ENCODE measurements at regions not wholly inside any gene's neighbourhood (a gene's known extent, or its start where the extent isn't known, plus 50 kb on each side); places are given as distances from the start of the nearest gene placed in this dataset.

GRCh38 chr7:70944516-70944915, 187.4 kb upstream of the GALNT17 start:
- Histone ChIP-seq H3K4me3 (no peak overlapping the region), H3K27me3 (no peaks in the 10 kb centered on the region), H3K27ac (no peak overlapping the region), H3K9me3 (peaks cover 0 to 6% (median 0%) of the 10 kb centered on the region in 4 donors), H3K4me1 (no peaks in the 10 kb centered on the region), H3K36me3 (no peaks in the 10 kb centered on the region)
- TF ChIP-seq POLR2AphosphoS5 (IDR thresholded peaks at IDR 0.05): no peak
- 68 to 75% methylated on average over 4 of the region's 4 CpGs for WGBS, 2 donors
- DNase-seq: no peak
- ATAC-seq (ENCODE audit: low FRiP score in 2 of 2): no peak

- Histone ChIP-seq H3K9me3 (peaks cover 0 to 6% (median 0%) of the 10 kb centered on the region in 4 donors), H3K36me3 (no peaks in the 10 kb centered on the region), H3K27ac (no peak overlapping the region), H3K4me1 (no peaks in the 10 kb centered on the region), H3K27me3 (no peaks in the 10 kb centered on the region), H3K4me3 (no peak overlapping the region)
- no peak for ATAC-seq (ENCODE audit: low FRiP score in 2 of 2)
- TF ChIP-seq POLR2AphosphoS5 (IDR thresholded peaks at IDR 0.05) (no peak), EP300 (IDR thresholded peaks at IDR 0.05) (no peak), POLR2A (IDR thresholded peaks at IDR 0.05) (no peak)
- TF ChIP-seq, protein P1, sequence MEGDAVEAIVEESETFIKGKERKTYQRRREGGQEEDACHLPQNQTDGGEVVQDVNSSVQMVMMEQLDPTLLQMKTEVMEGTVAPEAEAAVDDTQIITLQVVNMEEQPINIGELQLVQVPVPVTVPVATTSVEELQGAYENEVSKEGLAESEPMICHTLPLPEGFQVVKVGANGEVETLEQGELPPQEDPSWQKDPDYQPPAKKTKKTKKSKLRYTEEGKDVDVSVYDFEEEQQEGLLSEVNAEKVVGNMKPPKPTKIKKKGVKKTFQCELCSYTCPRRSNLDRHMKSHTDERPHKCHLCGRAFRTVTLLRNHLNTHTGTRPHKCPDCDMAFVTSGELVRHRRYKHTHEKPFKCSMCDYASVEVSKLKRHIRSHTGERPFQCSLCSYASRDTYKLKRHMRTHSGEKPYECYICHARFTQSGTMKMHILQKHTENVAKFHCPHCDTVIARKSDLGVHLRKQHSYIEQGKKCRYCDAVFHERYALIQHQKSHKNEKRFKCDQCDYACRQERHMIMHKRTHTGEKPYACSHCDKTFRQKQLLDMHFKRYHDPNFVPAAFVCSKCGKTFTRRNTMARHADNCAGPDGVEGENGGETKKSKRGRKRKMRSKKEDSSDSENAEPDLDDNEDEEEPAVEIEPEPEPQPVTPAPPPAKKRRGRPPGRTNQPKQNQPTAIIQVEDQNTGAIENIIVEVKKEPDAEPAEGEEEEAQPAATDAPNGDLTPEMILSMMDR (IDR thresholded peaks at IDR 0.05): no peak
- 76 to 77% methylated on average over 2 of the region's 2 CpGs for WGBS, 2 donors
- DNase-seq: no peak
Observed at GRCh38 chr7:70947181-70947580, 184.8 kb upstream of the GALNT17 start.

DNA sequence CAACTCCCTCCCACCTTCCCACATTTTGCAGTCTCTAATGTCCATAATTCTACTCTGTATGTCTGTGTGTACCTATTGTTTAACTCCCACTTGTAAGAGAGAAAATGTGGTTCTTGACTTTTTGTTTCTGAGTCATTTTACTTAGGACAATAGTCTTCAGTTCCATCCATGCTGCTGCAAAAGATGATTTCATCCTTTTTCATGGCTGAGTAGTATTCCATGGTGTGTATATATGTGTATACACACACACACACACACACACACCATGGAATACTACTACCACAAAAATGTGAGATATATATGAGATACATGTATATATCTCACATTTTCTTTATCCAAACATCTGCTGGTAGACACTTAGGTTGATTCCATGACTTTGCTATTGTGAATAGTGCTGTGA, 182.1 kb upstream of the GALNT17 start:
- Histone ChIP-seq H3K36me3 (no peaks in the 10 kb centered on the region), H3K4me3 (no peak overlapping the region), H3K9me3 (peaks cover 0 to 6% (median 0%) of the 10 kb centered on the region in 4 donors), H3K4me1 (no peaks in the 10 kb centered on the region), H3K27ac (no peak overlapping the region), H3K27me3 (no peaks in the 10 kb centered on the region)
- DNase-seq (no peak), ATAC-seq (ENCODE audit: low FRiP score in 2 of 2) (no peak)
- TF ChIP-seq POLR2A (IDR thresholded peaks at IDR 0.05) (no peak), POLR2AphosphoS5 (IDR thresholded peaks at IDR 0.05) (no peak), EP300 (IDR thresholded peaks at IDR 0.05) (no peak)
- TF ChIP-seq, protein P1 (IDR thresholded peaks at IDR 0.05): no peak

DNA sequence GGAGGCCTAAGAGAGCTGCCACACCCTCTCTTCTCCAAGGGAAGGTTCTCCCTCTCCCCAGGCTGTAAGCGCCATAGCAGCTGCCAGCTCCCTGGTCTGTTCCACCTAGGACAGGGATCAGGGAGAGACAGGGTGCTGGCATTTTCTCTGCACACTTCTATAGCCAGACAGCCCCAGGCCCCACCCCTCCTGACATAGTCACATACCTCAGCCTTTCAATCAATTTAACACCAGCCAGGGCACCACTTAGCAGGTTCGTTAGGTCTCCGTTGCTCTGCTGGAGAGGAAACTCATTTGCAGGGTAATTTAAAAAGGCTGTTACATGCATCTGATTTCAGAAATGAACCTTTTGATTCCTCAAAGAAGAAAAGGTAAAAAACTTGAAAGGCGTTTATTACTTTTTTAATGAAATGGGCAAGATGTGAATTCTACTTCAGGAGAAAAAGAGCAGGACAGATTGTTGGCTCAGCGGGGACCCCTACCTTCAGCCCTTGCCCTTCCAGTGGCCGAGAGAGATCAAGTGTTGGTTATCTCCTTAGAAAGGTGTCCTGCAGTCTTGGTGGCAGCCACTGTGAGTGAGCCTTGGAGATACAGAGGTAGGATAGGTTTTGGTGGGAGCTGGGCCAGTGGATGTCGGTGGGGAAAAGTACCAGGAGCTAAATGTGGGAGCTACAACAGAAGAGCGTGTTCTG, 180.5 kb upstream of the GALNT17 start:
- DNase-seq (no peak), ATAC-seq (ENCODE audit: low FRiP score in 2 of 2) (no peak)
- TF ChIP-seq, protein P1 (IDR thresholded peaks at IDR 0.05): no peak
- TF ChIP-seq POLR2A (IDR thresholded peaks at IDR 0.05) (no peak), POLR2AphosphoS5 (IDR thresholded peaks at IDR 0.05) (no peak)
- Histone ChIP-seq H3K36me3 (no peaks in the 10 kb centered on the region), H3K27me3 (no peaks in the 10 kb centered on the region), H3K27ac (no peak overlapping the region), H3K4me1 (no peaks in the 10 kb centered on the region), H3K4me3 (no peak overlapping the region), H3K9me3 (peaks cover 0 to 6% (median 0%) of the 10 kb centered on the region in 4 donors)
- WGBS, 2 donors: 75 to 77% methylated on average over 8 of the region's 8 CpGs

GRCh38 chr7:70952311-70952710, 179.6 kb upstream of the GALNT17 start:
- no peak for DNase-seq
- TF ChIP-seq, protein P1 (IDR thresholded peaks at IDR 0.05): no peak
- TF ChIP-seq POLR2A (IDR thresholded peaks at IDR 0.05): no peak
- TF ChIP-seq POLR2AphosphoS5 (IDR thresholded peaks at IDR 0.05): no peak
- TF ChIP-seq EP300 (IDR thresholded peaks at IDR 0.05): no peak
- Histone ChIP-seq H3K4me1 (no peaks in the 10 kb centered on the region), H3K27me3 (no peaks in the 10 kb centered on the region), H3K4me3 (no peak overlapping the region), H3K27ac (no peak overlapping the region), H3K9me3 (peaks cover 0 to 6% (median 0%) of the 10 kb centered on the region in 4 donors), H3K36me3 (no peaks in the 10 kb centered on the region)
- whole genome bisulfite sequencing, 2 donors: 82 to 95% methylated on average over 7 to 8 of the region's 8 CpGs
- peak in 1 of 2 donors; percentile 11 for ATAC-seq (ENCODE audit: low FRiP score in 2 of 2)

Measured in upper lobe of left lung (tissue), 6 donors.